ENCODE measurements at regions not wholly inside any gene's neighbourhood (a gene's known extent, or its start where the extent isn't known, plus 50 kb on each side); places are given as distances from the start of the nearest gene placed in this dataset.

DNA sequence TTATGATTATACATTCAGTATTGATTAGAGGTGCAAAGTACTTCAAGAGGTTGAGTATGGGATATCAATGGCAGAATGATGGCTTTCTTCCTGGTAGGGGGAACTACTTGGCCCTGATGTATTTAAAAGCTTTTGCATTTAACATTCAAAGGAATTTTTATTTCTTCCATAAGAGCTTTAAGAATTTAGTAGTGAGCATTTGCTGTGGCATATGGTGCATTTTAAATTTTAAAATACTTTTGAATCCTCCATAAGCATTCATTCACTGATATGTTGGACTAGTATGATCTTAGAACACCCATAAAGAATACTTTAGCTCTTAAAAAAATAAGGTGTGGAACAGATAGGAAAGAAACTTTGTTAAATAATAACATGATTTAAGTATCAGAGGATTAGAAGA lies 191.9 kb upstream of the PPP1R3A start:
- TF ChIP-seq EZH2phosphoT487 (IDR thresholded peaks at IDR 0.05; ENCODE audit: insufficient read depth, low read depth): no peak
- TF ChIP-seq EZH2 (IDR thresholded peaks at IDR 0.05; ENCODE audit: insufficient read depth, poor library complexity, severe bottlenecking): no peak
